Mesenchymal stem cell (in vitro differentiated cells and primary cell): ENCODE measurements at regions not wholly inside any gene's neighbourhood (a gene's known extent, or its start where the extent isn't known, plus 50 kb on each side); places are given as distances from the start of the nearest gene placed in this dataset.

Experiments
- DNase-seq: peaks from one replicate; pipeline ENCODE4 v3.0.0-alpha.2; 2013
- H2AFZ ChIP-seq: one replicate; pipeline ENCODE4 v1.6.1; 2013; ENCODE audit warnings: low read depth, mild to moderate bottlenecking, control low read depth, inconsistent platforms, low read length, moderate library complexity
- H2AK5ac ChIP-seq: 2 replicates; pipeline ENCODE4 v1.6.1; 2013; ENCODE audit warnings: low read length, moderate library complexity, mild to moderate bottlenecking, inconsistent platforms; ENCODE audit not compliant: severe bottlenecking
- H2BK120ac ChIP-seq: one replicate; pipeline ENCODE4 v1.6.1; 2013; ENCODE audit warnings: low read depth, mild to moderate bottlenecking, inconsistent platforms, low read length, moderate library complexity
- H2BK12ac ChIP-seq, 2 experiments: one replicate each; pipeline ENCODE4 v1.6.1; 2013; ENCODE audit warnings: inconsistent platforms in 2 of 2, low read length in 2 of 2, mild to moderate bottlenecking in 2 of 2, moderate library complexity in 2 of 2, control low read depth in 1 of 2
- H2BK15ac ChIP-seq: one replicate; pipeline ENCODE4 v1.6.1; 2013; ENCODE audit warnings: mild to moderate bottlenecking, low read depth, inconsistent platforms; ENCODE audit not compliant: poor library complexity, severe bottlenecking
- H2BK5ac ChIP-seq: 2 replicates; pipeline ENCODE4 v1.6.1; 2013; ENCODE audit warnings: low read depth, mild to moderate bottlenecking, low read length, control low read depth, inconsistent platforms; ENCODE audit not compliant: poor library complexity, severe bottlenecking
- H3K14ac ChIP-seq, 2 experiments: one replicate each; pipeline ENCODE4 v1.6.1; 2013; ENCODE audit warnings: inconsistent platforms in 2 of 2, low read length in 2 of 2, control low read depth in 1 of 2, mild to moderate bottlenecking in 1 of 2, moderate library complexity in 1 of 2
- H3K18ac ChIP-seq, 2 experiments: one replicate each; pipeline ENCODE4 v1.6.1; 2013; ENCODE audit warnings: inconsistent platforms in 2 of 2, low read length in 2 of 2, control low read depth in 1 of 2, low read depth in 1 of 2, mild to moderate bottlenecking in 1 of 2
- H3K23ac ChIP-seq, 2 experiments: one replicate each; pipeline ENCODE4 v1.6.1; 2013; ENCODE audit warnings: inconsistent platforms in 2 of 2, low read length in 2 of 2, mild to moderate bottlenecking in 2 of 2, moderate library complexity in 2 of 2, control low read depth in 1 of 2
- H3K27ac ChIP-seq: 2 replicates; pipeline ENCODE4 v1.5.1; 2013; ENCODE audit warnings: mild to moderate bottlenecking, moderate library complexity, low read length, control low read depth, inconsistent platforms; ENCODE audit not compliant: poor library complexity, severe bottlenecking
- H3K27me3 ChIP-seq, 2 experiments: 2 replicates each; pipeline versions ENCODE4 v1.6.1 to v1.7.0; 2013; ENCODE audit warnings: low read length in 2 of 2, mild to moderate bottlenecking in 2 of 2, moderate library complexity in 2 of 2, control low read depth in 1 of 2, inconsistent platforms in 1 of 2; ENCODE audit not compliant: control insufficient read depth in 1 of 2, insufficient read depth in 1 of 2
- H3K36me3 ChIP-seq, 2 experiments: 2 replicates each; pipeline versions ENCODE4 v1.6.1 to v1.7.0; 2013; ENCODE audit warnings: low read length in 2 of 2, control low read depth in 1 of 2, inconsistent platforms in 1 of 2, low read depth in 1 of 2, mild to moderate bottlenecking in 1 of 2; ENCODE audit not compliant: insufficient read depth in 2 of 2, control insufficient read depth in 1 of 2
- H3K4ac ChIP-seq, 2 experiments: one replicate each; pipeline ENCODE4 v1.6.1; 2013; ENCODE audit warnings: inconsistent platforms in 2 of 2, low read length in 2 of 2, mild to moderate bottlenecking in 2 of 2, moderate library complexity in 2 of 2, control low read depth in 1 of 2, low read depth in 1 of 2
- H3K4me1 ChIP-seq: 2 replicates; pipeline ENCODE4 v1.6.1; 2013; ENCODE audit warnings: low read depth, low read length, control low read depth; ENCODE audit not compliant: control insufficient read depth, insufficient read depth
- H3K4me2 ChIP-seq: 2 replicates; pipeline ENCODE4 v1.6.1; 2013; ENCODE audit warnings: low read length, mild to moderate bottlenecking, inconsistent platforms; ENCODE audit not compliant: poor library complexity, severe bottlenecking
- H3K4me3 ChIP-seq, 2 experiments: 2 replicates each; pipeline versions ENCODE4 v1.5.1 to v1.7.0; 2013; ENCODE audit warnings: low read length in 2 of 2, mild to moderate bottlenecking in 2 of 2, control low read depth in 1 of 2, low read depth in 1 of 2; ENCODE audit not compliant: insufficient read depth in 1 of 2
- H3K79me1 ChIP-seq: replicated peaks from 2 replicates; pipeline ENCODE4 v1.6.1; 2013; ENCODE audit warnings: mild to moderate bottlenecking, control low read depth, low read length, inconsistent platforms; ENCODE audit not compliant: poor library complexity, severe bottlenecking
- H3K9ac ChIP-seq: 2 replicates; pipeline ENCODE4 v1.7.0; 2013; ENCODE audit warnings: mild to moderate bottlenecking, low read length, moderate library complexity
- H3K9me3 ChIP-seq: 2 replicates; pipeline ENCODE4 v1.7.0; 2013; ENCODE audit warnings: mild to moderate bottlenecking, low read length; ENCODE audit not compliant: control insufficient read depth
- H4K8ac ChIP-seq: one replicate; pipeline ENCODE4 v1.6.1; 2013; ENCODE audit warnings: inconsistent platforms, mild to moderate bottlenecking, low read length, moderate library complexity
- H4K91ac ChIP-seq: one replicate; pipeline ENCODE4 v1.6.1; 2013; ENCODE audit warnings: mild to moderate bottlenecking, low read length, inconsistent platforms
- WGBS: methylation state at CpG from one replicate; pipeline ENCODE4 v1.1.7; 2013; ENCODE audit warnings: mixed read lengths; 5-methylcytosine and 5-hydroxymethylcytosine counted together

- Histone ChIP-seq H3K9ac (no peak overlapping the region), H3K14ac (no peak overlapping the region), H3K4me1 (no peaks in the 10 kb centered on the region), H2BK15ac (no peak overlapping the region), H3K79me1 (no peaks in the 10 kb centered on the region), H2BK5ac (no peak overlapping the region), H4K8ac (no peak overlapping the region), H3K9me3 (no peaks in the 10 kb centered on the region), H3K36me3 (no peaks in the 10 kb centered on the region), H3K4me3 (no peak overlapping the region), H2AK5ac (no peak overlapping the region), H3K18ac (no peak overlapping the region), H3K4ac (no peak overlapping the region), H2AFZ (no peak overlapping the region), H3K4me2 (no peak overlapping the region), H4K91ac (no peak overlapping the region), H3K27me3 (no peaks in the 10 kb centered on the region), H3K27ac (no peak overlapping the region), H3K23ac (no peak overlapping the region), H2BK120ac (no peak overlapping the region), H2BK12ac (no peak overlapping the region)
- DNase-seq: no peak
- no CpG with 5 or more reads among the region's 1 CpG for WGBS
Measured at GRCh38 chr5:97364731-97365130, 181.7 kb upstream of the RIOK2 start.

- Histone ChIP-seq H4K91ac (no peak overlapping the region), H3K27me3 (no peaks in the 10 kb centered on the region), H2BK15ac (no peak overlapping the region), H2BK12ac (no peak overlapping the region), H3K18ac (no peak overlapping the region), H3K4me3 (no peak overlapping the region), H4K8ac (no peak overlapping the region), H2AFZ (no peak overlapping the region), H3K4me1 (no peaks in the 10 kb centered on the region), H3K36me3 (no peaks in the 10 kb centered on the region), H2BK120ac (no peak overlapping the region), H3K9ac (no peak overlapping the region), H3K4ac (no peak overlapping the region), H2BK5ac (no peak overlapping the region), H2AK5ac (no peak overlapping the region), H3K27ac (no peak overlapping the region), H3K4me2 (no peak overlapping the region), H3K23ac (no peak overlapping the region), H3K79me1 (no peaks in the 10 kb centered on the region), H3K9me3 (no peaks in the 10 kb centered on the region), H3K14ac (no peak overlapping the region)
- no peak for DNase-seq
Measured at GRCh38 chr5:97365163-97365845, 182.3 kb upstream of the RIOK2 start.

DNA sequence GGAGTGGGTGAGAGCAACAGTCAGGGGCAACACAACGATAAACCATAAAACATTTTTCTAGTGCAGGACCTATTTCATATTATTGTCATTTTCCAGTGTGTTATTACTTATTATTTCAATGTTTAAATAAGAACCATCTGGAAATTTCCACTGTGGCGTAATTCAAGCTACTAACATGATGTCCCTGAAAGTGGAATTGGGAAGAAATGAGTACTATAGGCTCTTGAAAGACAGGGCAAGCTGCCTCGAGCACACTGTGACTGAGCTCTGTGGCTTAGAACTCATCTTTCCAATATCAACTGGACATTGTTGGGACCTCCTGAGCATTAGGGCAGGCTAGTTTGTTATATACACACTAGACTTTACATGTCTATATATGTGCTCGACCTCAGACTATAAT lies 182.9 kb upstream of the RIOK2 start:
- no peak overlapping the region for H2AK5ac ChIP-seq
- H3K23ac ChIP-seq: no peak overlapping the region
- WGBS: 91% methylated on average over 2 of the region's 4 CpGs
- H3K18ac ChIP-seq: no peak overlapping the region
- H2BK15ac ChIP-seq: no peak overlapping the region
- H3K9me3 ChIP-seq: no peaks in the 10 kb centered on the region
- no peak overlapping the region for H2BK5ac ChIP-seq
- H3K27ac ChIP-seq: no peak overlapping the region
- no peak overlapping the region for H4K8ac ChIP-seq
- DNase-seq: no peak
- no peak overlapping the region for H3K9ac ChIP-seq
- no peaks in the 10 kb centered on the region for H3K36me3 ChIP-seq
- H2AFZ ChIP-seq: no peak overlapping the region
- no peaks in the 10 kb centered on the region for H3K4me1 ChIP-seq
- no peak overlapping the region for H3K4me3 ChIP-seq
- no peak overlapping the region for H2BK12ac ChIP-seq
- no peaks in the 10 kb centered on the region for H3K27me3 ChIP-seq
- H3K4me2 ChIP-seq: no peak overlapping the region
- no peak overlapping the region for H4K91ac ChIP-seq
- H2BK120ac ChIP-seq: no peak overlapping the region
- H3K79me1 ChIP-seq: no peaks in the 10 kb centered on the region
- no peak overlapping the region for H3K4ac ChIP-seq
- no peak overlapping the region for H3K14ac ChIP-seq

DNA sequence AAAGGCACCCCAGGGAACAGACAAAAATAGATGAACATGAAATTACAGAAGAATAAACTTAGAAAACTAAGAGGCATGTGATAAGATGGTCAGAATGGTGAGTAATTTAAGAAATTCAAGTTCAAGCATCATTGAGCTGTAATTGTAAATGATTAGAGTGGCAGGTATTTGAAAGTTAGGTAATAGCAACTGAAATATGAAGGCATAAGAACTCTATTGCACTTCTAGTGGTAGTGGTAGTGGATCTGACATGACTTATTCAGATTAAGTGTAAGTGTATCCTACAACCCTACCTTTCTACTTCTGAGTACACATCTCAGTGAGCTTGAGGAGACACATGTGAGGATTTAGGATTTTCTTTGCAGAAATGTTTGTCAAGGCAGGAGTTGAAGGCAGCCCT lies 192.9 kb upstream of the RIOK2 start:
- no peak overlapping the region for H3K27ac ChIP-seq
- H3K4ac ChIP-seq: no peak overlapping the region
- H3K14ac ChIP-seq: no peak overlapping the region
- no peaks in the 10 kb centered on the region for H3K27me3 ChIP-seq
- no peaks in the 10 kb centered on the region for H3K4me1 ChIP-seq
- H4K8ac ChIP-seq: no peak overlapping the region
- H2AK5ac ChIP-seq: no peak overlapping the region
- no peak overlapping the region for H2BK120ac ChIP-seq
- H2AFZ ChIP-seq: no peak overlapping the region
- H3K36me3 ChIP-seq: no peaks in the 10 kb centered on the region
- DNase-seq: no peak
- no peak overlapping the region for H3K23ac ChIP-seq
- H4K91ac ChIP-seq: no peak overlapping the region
- H2BK12ac ChIP-seq: no peak overlapping the region
- no peak overlapping the region for H3K4me2 ChIP-seq
- H3K4me3 ChIP-seq: no peak overlapping the region
- no peak overlapping the region for H3K9ac ChIP-seq
- H2BK15ac ChIP-seq: no peak overlapping the region
- no peak overlapping the region for H2BK5ac ChIP-seq
- no peak overlapping the region for H3K18ac ChIP-seq
- peaks cover 11% of the 10 kb centered on the region for H3K9me3 ChIP-seq
- no peaks in the 10 kb centered on the region for H3K79me1 ChIP-seq
